ENCODE measurements at regions not wholly inside any gene's neighbourhood (a gene's known extent, or its start where the extent isn't known, plus 50 kb on each side); places are given as distances from the start of the nearest gene placed in this dataset.

GRCh38 chr6:106801256-106801655 is 171.9 kb downstream of the QRSL1 start (continued):
- TF ChIP-seq RAD21 (IDR thresholded peaks at IDR 0.05) (no peak), EGR1 (IDR thresholded peaks at IDR 0.05; ENCODE audit: low read depth in 2 of 2) (no peak), HNF4G (IDR thresholded peaks at IDR 0.05) (no peak), SP1 (IDR thresholded peaks at IDR 0.05) (no peak)

DNA sequence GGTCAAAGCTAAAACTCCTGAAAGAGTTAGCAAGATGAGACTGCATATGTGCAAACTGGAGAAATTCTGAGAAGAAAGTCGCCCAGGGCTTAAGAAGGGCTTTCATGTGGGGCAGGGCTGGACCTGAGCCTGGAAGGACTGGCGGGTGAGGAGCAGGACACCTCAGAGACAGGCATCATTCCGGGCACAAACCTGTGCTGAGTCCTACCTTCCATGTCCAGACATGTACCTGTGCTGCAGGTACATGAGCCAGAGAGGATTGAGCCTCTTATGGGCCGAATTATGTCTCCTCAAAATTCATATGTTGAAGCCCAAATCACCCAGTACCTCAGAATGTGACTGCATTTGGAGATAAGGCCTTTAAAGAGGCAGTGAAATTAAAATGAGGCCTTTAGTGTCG is 171.0 kb downstream of the QRSL1 start:
- TF ChIP-seq REST (IDR thresholded peaks at IDR 0.05) (no peak), RXRA (IDR thresholded peaks at IDR 0.05) (no peak), FOXA2 (IDR thresholded peaks at IDR 0.05) (no peak), YY1 (IDR thresholded peaks at IDR 0.05) (no peak), RAD21 (IDR thresholded peaks at IDR 0.05) (no peak), NR2F2 (IDR thresholded peaks at IDR 0.05) (no peak), FOXA1 (IDR thresholded peaks at IDR 0.05) (no peak)
- TF ChIP-seq, protein P1, sequence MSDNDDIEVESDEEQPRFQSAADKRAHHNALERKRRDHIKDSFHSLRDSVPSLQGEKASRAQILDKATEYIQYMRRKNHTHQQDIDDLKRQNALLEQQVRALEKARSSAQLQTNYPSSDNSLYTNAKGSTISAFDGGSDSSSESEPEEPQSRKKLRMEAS (IDR thresholded peaks at IDR 0.05) = no peak
- TF ChIP-seq, protein P2, sequence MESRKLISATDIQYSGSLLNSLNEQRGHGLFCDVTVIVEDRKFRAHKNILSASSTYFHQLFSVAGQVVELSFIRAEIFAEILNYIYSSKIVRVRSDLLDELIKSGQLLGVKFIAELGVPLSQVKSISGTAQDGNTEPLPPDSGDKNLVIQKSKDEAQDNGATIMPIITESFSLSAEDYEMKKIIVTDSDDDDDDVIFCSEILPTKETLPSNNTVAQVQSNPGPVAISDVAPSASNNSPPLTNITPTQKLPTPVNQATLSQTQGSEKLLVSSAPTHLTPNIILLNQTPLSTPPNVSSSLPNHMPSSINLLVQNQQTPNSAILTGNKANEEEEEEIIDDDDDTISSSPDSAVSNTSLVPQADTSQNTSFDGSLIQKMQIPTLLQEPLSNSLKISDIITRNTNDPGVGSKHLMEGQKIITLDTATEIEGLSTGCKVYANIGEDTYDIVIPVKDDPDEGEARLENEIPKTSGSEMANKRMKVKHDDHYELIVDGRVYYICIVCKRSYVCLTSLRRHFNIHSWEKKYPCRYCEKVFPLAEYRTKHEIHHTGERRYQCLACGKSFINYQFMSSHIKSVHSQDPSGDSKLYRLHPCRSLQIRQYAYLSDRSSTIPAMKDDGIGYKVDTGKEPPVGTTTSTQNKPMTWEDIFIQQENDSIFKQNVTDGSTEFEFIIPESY (IDR thresholded peaks at IDR 0.05) = no peak
- DNase-seq (ENCODE audit: low spot score) = no peak
- peaks cover 3 to 30% (median 13%) of the 10 kb centered on the region in 4 donors for H3K4me1 ChIP-seq (ENCODE audit: control insufficient read depth in 4 of 4, insufficient read depth in 4 of 4, low read length in 3 of 4)
- H3K27ac ChIP-seq (ENCODE audit: low read depth in 1 of 2, low read length in 2 of 2) = no peak overlapping the region
- H3K4me3 ChIP-seq (ENCODE audit: low read depth in 1 of 3, low read length in 3 of 3) = no peak overlapping the region
- H3K9me3 ChIP-seq (ENCODE audit: control insufficient read depth in 4 of 4, low read length in 3 of 4) = no peaks in the 10 kb centered on the region
- H3K36me3 ChIP-seq (ENCODE audit: control insufficient read depth in 4 of 4, insufficient read depth in 3 of 4, low read depth in 1 of 4, low read length in 3 of 4) = no peaks in the 10 kb centered on the region
- no peaks in the 10 kb centered on the region for H3K27me3 ChIP-seq (ENCODE audit: control insufficient read depth in 4 of 4, insufficient read depth in 4 of 4, low read length in 3 of 4)
- H3K9ac ChIP-seq (ENCODE audit: low read depth in 1 of 2, low read length in 2 of 2) = no peak overlapping the region
- 93% methylated on average over 5 of the region's 5 CpGs for WGBS

DNA sequence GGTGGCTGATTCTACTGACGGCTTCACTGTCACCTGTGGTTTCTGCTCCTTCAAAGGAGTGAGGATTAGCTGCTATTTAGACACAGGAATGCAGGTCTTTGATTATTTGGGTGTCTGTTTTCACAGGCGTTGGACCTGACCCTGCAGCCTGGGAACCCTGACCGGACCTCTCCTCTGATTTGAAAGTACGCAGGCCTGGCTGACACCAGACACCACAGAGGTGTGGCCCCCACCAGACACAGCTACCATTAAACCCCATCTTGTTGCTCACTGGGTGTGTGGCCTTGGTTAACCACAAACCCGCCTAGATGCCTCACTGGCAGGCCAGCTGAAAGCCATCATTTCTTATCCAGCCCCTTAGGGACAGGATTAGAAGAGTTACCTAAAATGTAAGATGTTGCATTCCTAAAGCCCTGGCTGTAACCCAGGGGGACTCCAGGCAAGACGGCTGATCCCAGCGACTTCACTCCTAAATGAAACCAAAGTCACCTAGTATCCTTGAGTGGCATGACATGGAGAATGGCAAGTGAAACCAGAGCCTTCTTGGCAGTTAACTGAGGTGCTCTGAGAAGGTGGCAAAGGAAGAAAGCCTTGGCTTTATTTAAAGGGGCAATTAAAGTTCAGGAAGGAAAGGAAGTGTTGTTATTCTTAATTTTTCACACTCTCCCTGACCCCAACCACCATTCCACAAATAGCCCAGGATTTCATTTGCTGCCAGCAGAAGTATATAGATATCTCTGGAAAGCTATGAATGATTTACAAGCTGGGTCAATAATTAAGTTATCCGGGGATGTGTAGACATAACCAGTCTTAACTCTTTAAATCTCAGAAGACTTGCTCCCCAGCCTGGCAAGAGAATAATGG is 169.9 kb downstream of the QRSL1 start:
- Histone ChIP-seq H3K4me3 (ENCODE audit: low read depth in 1 of 3, low read length in 3 of 3) (peak overlapping the region in 1 of 3 donors; percentile 10), H3K4me1 (ENCODE audit: control insufficient read depth in 4 of 4, insufficient read depth in 4 of 4, low read length in 3 of 4) (peaks cover 3 to 30% (median 13%) of the 10 kb centered on the region in 4 donors), H3K27me3 (ENCODE audit: control insufficient read depth in 4 of 4, insufficient read depth in 4 of 4, low read length in 3 of 4) (no peaks in the 10 kb centered on the region), H3K9ac (ENCODE audit: low read depth in 1 of 2, low read length in 2 of 2) (peak overlapping the region; percentile 3 to 64), H3K36me3 (ENCODE audit: control insufficient read depth in 4 of 4, insufficient read depth in 3 of 4, low read depth in 1 of 4, low read length in 3 of 4) (no peaks in the 10 kb centered on the region), H3K27ac (ENCODE audit: low read depth in 1 of 2, low read length in 2 of 2) (peak overlapping the region; percentile 93 to 95), H3K9me3 (ENCODE audit: control insufficient read depth in 4 of 4, low read length in 3 of 4) (no peaks in the 10 kb centered on the region)
- 27% methylated on average over 8 of the region's 8 CpGs for whole genome bisulfite sequencing
- no peak for DNase-seq (ENCODE audit: low spot score)
- no peak for TF ChIP-seq GABPA (IDR thresholded peaks at IDR 0.05 in 1 of 2, conservative IDR thresholded peaks at IDR 0.05 in 1 of 2)
- no peak for TF ChIP-seq JUND (IDR thresholded peaks at IDR 0.05)
- TF ChIP-seq, protein P3, sequence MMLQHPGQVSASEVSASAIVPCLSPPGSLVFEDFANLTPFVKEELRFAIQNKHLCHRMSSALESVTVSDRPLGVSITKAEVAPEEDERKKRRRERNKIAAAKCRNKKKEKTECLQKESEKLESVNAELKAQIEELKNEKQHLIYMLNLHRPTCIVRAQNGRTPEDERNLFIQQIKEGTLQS (IDR thresholded peaks at IDR 0.05) = no peak
- TF ChIP-seq RAD21 (IDR thresholded peaks at IDR 0.05) = peak; percentile 14 to 30
- TF ChIP-seq SP1 (IDR thresholded peaks at IDR 0.05) = peak; percentile 61
- TF ChIP-seq, protein P1 (IDR thresholded peaks at IDR 0.05) = peak; percentile 22
- TF ChIP-seq TAF1 (conservative IDR thresholded peaks at IDR 0.05) = no peak
- no peak for TF ChIP-seq HNF4G (IDR thresholded peaks at IDR 0.05)
- peak; percentile 74 for TF ChIP-seq REST (IDR thresholded peaks at IDR 0.05)
- TF ChIP-seq RXRA (IDR thresholded peaks at IDR 0.05) = peak; percentile 61 to 74
- TF ChIP-seq, protein P2 (IDR thresholded peaks at IDR 0.05) = no peak
- TF ChIP-seq YY1 (IDR thresholded peaks at IDR 0.05) = peak; percentile 72
- peak; percentile 43 for TF ChIP-seq FOXA2 (IDR thresholded peaks at IDR 0.05)
- TF ChIP-seq FOXA1 (IDR thresholded peaks at IDR 0.05) = no peak
